Activated naive CD8-positive, alpha-beta T cell treated with anti-CD3 and anti-CD28 coated beads, Interleukin-2, amount 50 U/mL, for 16 hours (primary cell): ENCODE measurements at regions not wholly inside any gene's neighbourhood (a gene's known extent, or its start where the extent isn't known, plus 50 kb on each side); places are given as distances from the start of the nearest gene placed in this dataset.
"Not testable (repeated sequence)": the region's sequence is repeated elsewhere in the genome, so short reads cannot be mapped to it uniquely, and the experiment has no call there.

Source experiments
- DNase-seq: peaks from one replicate; pipeline ENCODE4 v3.0.0-alpha.2; 2020; ENCODE audit warnings: low read depth, low spot score

- DNase-seq = no peak
These were observed 97.2 kb upstream of the SFSWAP start for GRCh38 chr12:131613678-131614077.

GRCh38 chr12:131615326-131616042 is 95.4 kb upstream of the SFSWAP start:
- DNase-seq = no peak

GRCh38 chr12:131616043-131616700 is 94.7 kb upstream of the SFSWAP start:
- no peak for DNase-seq

- DNase-seq = no peak
These were observed 94.2 kb upstream of the SFSWAP start for GRCh38 chr12:131616738-131617137.

- DNase-seq = no peak
These were observed 93.7 kb upstream of the SFSWAP start for GRCh38 chr12:131617179-131617578.

- DNase-seq = no peak
These were observed 93.1 kb upstream of the SFSWAP start for GRCh38 chr12:131617596-131618302.

GRCh38 chr12:131618303-131618658 is 92.6 kb upstream of the SFSWAP start:
- DNase-seq = no peak

GRCh38 chr12:131618701-131619100 is 92.2 kb upstream of the SFSWAP start:
- no peak for DNase-seq

GRCh38 chr12:131619106-131619642 is 91.7 kb upstream of the SFSWAP start:
- DNase-seq = no peak

GRCh38 chr12:131619736-131620506 is 91.0 kb upstream of the SFSWAP start:
- DNase-seq = no peak

GRCh38 chr12:131620520-131620919 is 90.4 kb upstream of the SFSWAP start:
- DNase-seq = no peak

- DNase-seq = no peak
These were observed 89.8 kb upstream of the SFSWAP start for GRCh38 chr12:131620946-131621681.

- no peak for DNase-seq
These were observed 89.0 kb upstream of the SFSWAP start for GRCh38 chr12:131621701-131622421.

- DNase-seq = no peak
These were observed 88.4 kb upstream of the SFSWAP start for GRCh38 chr12:131622422-131622955.

GRCh38 chr12:131623404-131624368 is 87.2 kb upstream of the SFSWAP start:
- DNase-seq = not testable (repeated sequence)

- not testable (repeated sequence) for DNase-seq
These were observed 86.5 kb upstream of the SFSWAP start for GRCh38 chr12:131624369-131624739.

- not testable (repeated sequence) for DNase-seq
These were observed 86.0 kb upstream of the SFSWAP start for GRCh38 chr12:131624756-131625501.
